BLaER1 (cell line): ENCODE measurements at regions not wholly inside any gene's neighbourhood (a gene's known extent, or its start where the extent isn't known, plus 50 kb on each side); places are given as distances from the start of the nearest gene placed in this dataset.

Experiments
- H3K27ac ChIP-seq: shearing (Covaris generic); formaldehyde crosslinking; 2 replicates; pipeline ENCODE4 v1.8.1; 2022
- H3K27me3 ChIP-seq: shearing (Covaris generic); formaldehyde crosslinking; 2 replicates; pipeline ENCODE4 v1.8.1; 2022
- H3K36me3 ChIP-seq: shearing (Covaris generic); formaldehyde crosslinking; 2 replicates; pipeline ENCODE4 v1.8.1; 2022
- H3K4me1 ChIP-seq: shearing (Covaris generic); formaldehyde crosslinking; 2 replicates; pipeline ENCODE4 v1.8.1; 2022
- H3K4me2 ChIP-seq: shearing (Covaris generic); formaldehyde crosslinking; 2 replicates; pipeline ENCODE4 v1.8.1; 2022
- H3K4me3 ChIP-seq: shearing (Covaris generic); formaldehyde crosslinking; 2 replicates; pipeline ENCODE4 v1.8.1; 2022
- H3K9ac ChIP-seq: shearing (Covaris generic); formaldehyde crosslinking; 2 replicates; pipeline ENCODE4 v1.8.1; 2022
- H3K9me3 ChIP-seq: shearing (Covaris generic); formaldehyde crosslinking; 2 replicates; pipeline ENCODE4 v1.8.1; 2022
- H4K20me1 ChIP-seq: shearing (Covaris generic); formaldehyde crosslinking; 2 replicates; pipeline ENCODE4 v1.8.1; 2022
- Cebpa-rat ChIP-seq: shearing (Covaris generic); IDR thresholded peaks from 2 replicates; pipeline ENCODE4 v1.8.1; 2022

DNA sequence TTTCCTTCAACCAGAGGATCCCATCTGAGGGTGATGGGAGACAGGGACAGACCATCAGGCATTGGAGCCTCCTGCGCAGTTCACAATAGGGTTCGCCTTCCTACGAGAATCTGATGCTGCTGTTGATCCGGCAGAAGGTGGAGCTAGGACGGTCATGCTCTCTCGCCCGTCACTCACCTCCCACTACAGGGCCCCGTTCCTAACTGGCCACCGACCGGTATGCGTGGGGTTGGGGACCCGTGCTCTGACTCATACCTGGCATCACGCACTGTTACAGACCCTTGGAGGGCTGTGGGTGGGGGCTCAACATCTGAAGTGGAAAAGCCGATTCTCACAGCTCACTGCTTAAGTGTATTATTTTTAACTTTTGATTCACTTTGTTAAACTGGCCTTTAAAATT lies 402.3 kb downstream of the BRD1 start:
- Histone ChIP-seq H3K4me3 (no peak overlapping the region), H3K9me3 (peaks cover 8% of the 10 kb centered on the region; the same call in 1 of the 2 replicates), H4K20me1 (no peaks in the 10 kb centered on the region), H3K9ac (no peak overlapping the region), H3K4me2 (peak overlapping the region; percentile 67), H3K27ac (no peak overlapping the region), H3K27me3 (no peaks in the 10 kb centered on the region), H3K36me3 (no peaks in the 10 kb centered on the region), H3K4me1 (peaks cover 42% of the 10 kb centered on the region)
- no peak for TF ChIP-seq Cebpa-rat

DNA sequence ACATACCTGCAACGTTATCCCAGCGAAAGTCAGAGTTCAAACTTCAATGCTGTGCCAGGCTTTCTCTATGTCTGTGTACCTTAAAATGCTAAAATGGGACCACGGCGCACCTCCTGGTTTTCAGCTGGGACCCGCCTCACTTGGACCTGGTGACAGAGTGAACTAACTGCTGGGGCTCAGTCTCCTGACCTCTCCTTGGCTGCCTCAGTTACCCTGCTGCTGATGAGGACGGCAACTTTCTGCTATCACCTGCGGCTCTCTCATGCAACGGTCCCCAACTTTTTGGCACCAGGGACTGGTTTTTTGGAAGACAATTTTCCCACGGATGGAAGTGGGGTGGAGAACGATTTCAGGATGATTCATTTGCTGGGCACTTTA lies 402.8 kb downstream of the BRD1 start:
- TF ChIP-seq Cebpa-rat = no peak
- Histone ChIP-seq H3K36me3 (no peaks in the 10 kb centered on the region), H3K4me3 (no peak overlapping the region), H3K9ac (no peak overlapping the region), H3K4me2 (peak overlapping the region; percentile 67; the same call in 1 of the 2 replicates), H3K27ac (no peak overlapping the region), H3K4me1 (peaks cover 42% of the 10 kb centered on the region), H4K20me1 (no peaks in the 10 kb centered on the region), H3K27me3 (no peaks in the 10 kb centered on the region), H3K9me3 (peaks cover 11% of the 10 kb centered on the region; the same call in 1 of the 2 replicates)

DNA sequence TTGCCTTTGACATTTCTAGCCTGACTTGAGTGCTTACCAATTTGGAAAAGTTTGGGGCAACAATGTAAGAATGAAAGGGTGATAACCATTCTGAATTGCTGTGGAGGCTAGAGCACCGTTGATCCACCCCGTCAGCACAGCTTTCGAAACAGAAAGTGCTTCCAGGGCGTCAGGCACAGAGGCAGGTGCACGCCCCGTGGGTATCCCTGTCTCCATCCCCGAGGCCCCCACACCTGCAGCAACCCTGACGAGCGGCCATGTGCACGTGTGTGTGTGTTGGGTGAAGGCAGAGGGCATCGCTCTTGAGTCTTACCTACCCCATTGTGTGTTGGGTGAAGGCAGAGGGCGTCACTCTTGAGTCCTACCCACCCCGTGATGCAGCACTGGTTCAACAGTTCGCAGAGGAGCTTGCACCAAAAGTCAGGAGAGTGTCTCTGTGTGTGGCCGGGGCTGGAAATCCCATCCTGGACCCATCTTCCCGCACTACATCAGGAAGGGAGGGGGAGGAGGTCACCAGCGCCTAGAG lies 404.5 kb downstream of the BRD1 start:
- TF ChIP-seq Cebpa-rat = no peak
- Histone ChIP-seq H3K27ac (no peak overlapping the region), H3K36me3 (no peaks in the 10 kb centered on the region), H3K27me3 (no peaks in the 10 kb centered on the region), H3K4me1 (peaks cover 42% of the 10 kb centered on the region), H3K4me3 (no peak overlapping the region), H3K4me2 (no peak overlapping the region), H3K9me3 (peaks cover 11% of the 10 kb centered on the region; the same call in 1 of the 2 replicates), H3K9ac (no peak overlapping the region), H4K20me1 (no peaks in the 10 kb centered on the region)

DNA sequence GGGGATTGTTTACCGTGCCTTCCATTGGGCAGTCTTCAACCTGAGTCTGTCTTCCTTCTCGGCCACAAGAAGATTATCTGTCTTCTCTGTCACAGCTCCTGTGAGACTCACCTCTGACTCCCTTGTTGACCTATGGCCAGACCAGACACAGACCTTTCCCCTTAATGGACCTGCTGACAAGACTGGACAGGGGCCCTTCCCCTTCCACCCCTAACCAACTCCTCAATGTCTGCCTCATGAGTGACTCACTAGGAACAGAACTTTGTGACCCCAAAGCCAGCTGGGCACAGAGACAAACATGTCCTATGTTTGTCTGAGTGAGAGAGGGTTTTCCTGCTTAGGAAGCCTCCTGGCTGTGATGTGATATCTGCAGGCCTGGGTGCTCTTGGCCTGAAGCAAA lies 405.0 kb downstream of the BRD1 start:
- H3K27ac ChIP-seq = no peak overlapping the region
- H3K4me1 ChIP-seq = peaks cover 42% of the 10 kb centered on the region
- no peaks in the 10 kb centered on the region for H3K27me3 ChIP-seq
- H3K9me3 ChIP-seq = peaks cover 11% of the 10 kb centered on the region; the same call in 1 of the 2 replicates
- H3K36me3 ChIP-seq = no peaks in the 10 kb centered on the region
- TF ChIP-seq Cebpa-rat = no peak
- no peak overlapping the region for H3K4me3 ChIP-seq
- no peak overlapping the region for H3K9ac ChIP-seq
- no peaks in the 10 kb centered on the region for H4K20me1 ChIP-seq
- H3K4me2 ChIP-seq = no peak overlapping the region

DNA sequence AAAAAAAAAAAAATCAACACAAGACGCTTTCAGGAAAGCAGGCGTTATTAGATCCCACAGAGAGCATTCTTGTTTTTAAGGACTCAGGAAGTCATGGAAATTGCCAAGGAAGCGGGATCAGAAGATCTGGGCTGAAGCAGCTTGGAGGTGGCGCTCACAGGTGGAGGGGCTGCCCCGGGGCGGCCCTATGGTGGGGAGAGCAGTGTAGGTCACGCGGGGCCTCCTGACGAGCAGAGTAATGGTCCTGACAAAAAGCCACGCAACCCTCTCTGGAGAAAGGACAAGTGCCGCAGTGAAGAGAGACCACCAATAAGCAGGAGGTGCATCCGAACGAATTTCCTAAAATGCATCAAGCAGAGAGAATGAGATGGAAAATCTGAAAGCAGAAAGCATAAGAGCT lies 407.0 kb downstream of the BRD1 start:
- Histone ChIP-seq H3K36me3 (no peaks in the 10 kb centered on the region), H4K20me1 (no peaks in the 10 kb centered on the region), H3K4me3 (no peak overlapping the region), H3K27me3 (no peaks in the 10 kb centered on the region), H3K9ac (no peak overlapping the region), H3K4me2 (no peak overlapping the region), H3K27ac (no peak overlapping the region), H3K9me3 (peaks cover 11% of the 10 kb centered on the region; the same call in 1 of the 2 replicates), H3K4me1 (peaks cover 25% of the 10 kb centered on the region)
- no peak for TF ChIP-seq Cebpa-rat

DNA sequence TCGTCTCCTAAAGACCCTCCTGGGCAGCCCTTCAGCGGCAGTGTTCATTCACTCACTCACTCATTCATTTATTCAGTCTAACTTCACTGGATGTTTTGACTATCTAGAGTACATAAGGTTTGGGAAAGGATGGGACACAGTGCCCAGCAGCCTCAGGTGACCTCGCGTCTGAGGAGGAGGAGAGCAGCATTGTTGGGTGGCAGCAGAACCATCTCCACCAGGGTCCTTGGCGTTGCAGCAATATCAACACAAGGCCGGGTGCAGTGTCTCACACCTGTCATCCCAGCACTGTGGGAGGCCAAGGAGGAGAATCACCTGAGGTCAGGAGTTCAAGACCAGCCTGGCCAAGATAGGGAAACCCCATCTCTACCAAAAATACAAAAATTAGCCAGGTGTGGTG lies 408.0 kb downstream of the BRD1 start:
- no peaks in the 10 kb centered on the region for H3K27me3 ChIP-seq

DNA sequence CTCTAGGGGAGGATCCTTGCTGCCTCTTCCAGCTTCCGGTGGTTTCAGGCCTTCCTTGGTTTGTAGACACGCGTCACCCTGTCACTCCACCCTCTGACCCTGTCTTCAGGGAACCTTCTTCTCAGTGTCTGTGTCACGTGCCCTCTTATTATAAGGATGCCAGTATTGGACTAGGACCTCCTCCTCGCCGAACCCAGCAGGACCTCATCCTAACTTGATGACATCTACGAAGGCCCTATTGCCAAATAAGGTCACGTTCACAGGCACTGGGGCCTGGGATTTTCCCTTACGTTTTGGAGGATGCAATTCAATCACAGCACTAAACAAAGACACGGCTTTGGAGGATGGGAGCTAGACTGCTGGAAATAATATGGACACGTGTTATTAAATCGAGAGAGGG lies 408.7 kb downstream of the BRD1 start:
- Histone ChIP-seq H3K9ac (no peak overlapping the region), H3K4me3 (no peak overlapping the region), H3K36me3 (no peaks in the 10 kb centered on the region), H4K20me1 (no peaks in the 10 kb centered on the region), H3K9me3 (peaks cover 11% of the 10 kb centered on the region; the same call in 1 of the 2 replicates), H3K27ac (no peak overlapping the region), H3K27me3 (no peaks in the 10 kb centered on the region), H3K4me2 (no peak overlapping the region), H3K4me1 (peaks cover 8% of the 10 kb centered on the region)
- no peak for TF ChIP-seq Cebpa-rat

More for the DNA sequence above, 408.0 kb downstream of the BRD1 start:
- H3K27ac ChIP-seq = no peak overlapping the region
- TF ChIP-seq Cebpa-rat = no peak
- no peak overlapping the region for H3K4me2 ChIP-seq
- peaks cover 11% of the 10 kb centered on the region; the same call in 1 of the 2 replicates for H3K9me3 ChIP-seq
- H4K20me1 ChIP-seq = no peaks in the 10 kb centered on the region
- peaks cover 15% of the 10 kb centered on the region for H3K4me1 ChIP-seq
- H3K9ac ChIP-seq = no peak overlapping the region
- no peak overlapping the region for H3K4me3 ChIP-seq
- H3K36me3 ChIP-seq = no peaks in the 10 kb centered on the region

DNA sequence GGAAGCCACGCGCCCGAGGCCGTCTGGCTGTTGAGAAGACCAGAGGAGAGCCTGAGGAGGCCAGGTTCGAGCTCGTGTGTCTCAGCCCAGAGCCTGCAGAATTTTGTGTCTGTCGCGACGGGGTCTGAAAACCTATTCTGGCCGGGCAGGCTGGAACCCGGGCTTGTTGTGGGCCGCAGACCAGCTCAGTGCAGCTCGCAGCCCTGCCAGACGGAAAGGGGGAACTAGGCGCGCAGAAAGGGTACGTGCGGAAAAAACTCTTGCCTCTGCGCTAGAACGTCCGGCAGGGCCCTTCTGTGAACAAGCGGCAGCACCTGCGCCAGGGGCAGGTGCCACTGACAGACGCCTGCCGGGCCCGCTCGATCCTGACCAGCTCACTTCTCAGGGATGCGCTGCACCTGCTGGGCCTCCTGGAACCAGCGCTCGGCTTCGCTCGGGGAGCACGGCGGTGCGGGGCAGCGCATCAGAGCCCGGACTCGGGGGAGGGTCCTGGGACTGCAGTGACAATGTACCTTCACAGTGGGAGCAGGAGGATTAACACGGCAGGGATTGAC lies 409.3 kb downstream of the BRD1 start:
- H4K20me1 ChIP-seq = no peaks in the 10 kb centered on the region
- no peaks in the 10 kb centered on the region for H3K36me3 ChIP-seq
- H3K27me3 ChIP-seq = no peaks in the 10 kb centered on the region
- TF ChIP-seq Cebpa-rat = no peak
- H3K4me1 ChIP-seq = peaks cover 3% of the 10 kb centered on the region; the same call in 1 of the 2 replicates
- H3K4me3 ChIP-seq = no peak overlapping the region
- H3K9ac ChIP-seq = no peak overlapping the region
- H3K9me3 ChIP-seq = peaks cover 11% of the 10 kb centered on the region; the same call in 1 of the 2 replicates
- no peak overlapping the region for H3K4me2 ChIP-seq
- H3K27ac ChIP-seq = no peak overlapping the region

DNA sequence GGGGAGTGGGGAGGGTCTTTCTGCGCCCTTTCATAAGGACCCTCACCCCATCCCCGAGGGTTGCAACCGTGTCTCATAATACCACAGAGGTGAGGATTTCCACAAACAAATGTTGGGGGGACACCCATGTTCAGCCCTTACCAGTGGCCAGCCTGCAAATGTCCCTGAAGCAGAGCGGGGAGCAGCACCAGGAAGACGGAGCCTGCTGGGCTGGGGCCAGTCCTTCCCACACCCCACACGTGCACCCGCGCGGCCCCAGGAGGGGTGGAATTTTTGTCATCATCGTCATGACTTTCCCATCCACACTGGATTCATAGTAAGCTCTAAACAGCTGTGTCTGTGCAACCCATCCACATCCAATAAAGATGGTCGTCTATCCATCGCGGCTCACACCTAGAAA lies 409.8 kb downstream of the BRD1 start:
- H3K36me3 ChIP-seq = no peaks in the 10 kb centered on the region
- no peaks in the 10 kb centered on the region for H4K20me1 ChIP-seq
- H3K4me1 ChIP-seq = no peaks in the 10 kb centered on the region

DNA sequence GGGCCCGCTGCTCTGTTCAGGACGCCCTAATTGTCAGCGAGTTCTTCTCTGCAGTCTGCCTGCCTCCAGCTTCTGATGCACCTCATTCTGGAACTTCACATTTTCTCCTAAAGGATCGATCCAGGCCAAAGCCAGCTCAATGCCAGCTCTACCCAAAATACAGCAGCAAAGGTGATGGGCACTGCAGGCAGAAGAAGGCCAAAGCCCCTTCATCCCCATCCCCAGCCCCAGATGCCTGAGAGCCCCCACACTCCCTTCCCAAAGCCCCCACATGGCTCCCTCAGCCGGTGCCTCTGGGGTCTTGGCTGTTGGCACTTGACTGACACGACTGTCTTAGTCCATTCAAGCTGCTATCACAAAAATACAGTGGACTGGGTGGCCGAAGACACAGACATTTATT lies 410.3 kb downstream of the BRD1 start:
- TF ChIP-seq Cebpa-rat = no peak

More for the DNA sequence above, 409.8 kb downstream of the BRD1 start:
- no peaks in the 10 kb centered on the region for H3K27me3 ChIP-seq
- H3K4me2 ChIP-seq = no peak overlapping the region
- no peak overlapping the region for H3K9ac ChIP-seq
- H3K4me3 ChIP-seq = no peak overlapping the region
- no peak overlapping the region for H3K27ac ChIP-seq
- peaks cover 11% of the 10 kb centered on the region; the same call in 1 of the 2 replicates for H3K9me3 ChIP-seq
- no peak for TF ChIP-seq Cebpa-rat

More for the DNA sequence above, 410.3 kb downstream of the BRD1 start:
- Histone ChIP-seq H3K9ac (no peak overlapping the region), H3K4me1 (no peaks in the 10 kb centered on the region), H3K36me3 (no peaks in the 10 kb centered on the region), H3K27me3 (no peaks in the 10 kb centered on the region), H3K4me3 (no peak overlapping the region), H3K9me3 (peaks cover 11% of the 10 kb centered on the region; the same call in 1 of the 2 replicates), H3K4me2 (no peak overlapping the region), H4K20me1 (no peaks in the 10 kb centered on the region), H3K27ac (no peak overlapping the region)
